ENCODE measurements at regions not wholly inside any gene's neighbourhood (a gene's known extent, or its start where the extent isn't known, plus 50 kb on each side); places are given as distances from the start of the nearest gene placed in this dataset.

GRCh38 chr13:85608255-85608829 is 190.9 kb downstream of the SLITRK6 start:
- Histone ChIP-seq H3K9me2 (ENCODE audit: insufficient read depth) (no peaks in the 10 kb centered on the region), H3K4me2 (ENCODE audit: low read length) (no peak overlapping the region), H3K27ac (ENCODE audit: low read depth, low read length) (no peak overlapping the region), H3K27me3 (ENCODE audit: insufficient read depth, low read length) (no peaks in the 10 kb centered on the region), H3K9ac (ENCODE audit: low read length) (no peak overlapping the region), H3K4me3 (replicated peaks in 1 of 2; ENCODE audit: low read depth in 1 of 2, low read length in 2 of 2) (no peak overlapping the region), H3K79me2 (ENCODE audit: insufficient read depth, low read length) (no peaks in the 10 kb centered on the region), H4K20me1 (ENCODE audit: insufficient read depth) (no peaks in the 10 kb centered on the region), H3K4me1 (ENCODE audit: control insufficient read depth in 1 of 2, insufficient read depth in 2 of 2, low read length in 2 of 2) (no peaks in the 10 kb centered on the region), H3K36me3 (ENCODE audit: control insufficient read depth in 1 of 2, insufficient read depth in 2 of 2, low read length in 2 of 2) (no peaks in the 10 kb centered on the region), H2AFZ (ENCODE audit: low read depth, low read length, poor library complexity, severe bottlenecking) (no peak overlapping the region), H3K9me3 (ENCODE audit: control insufficient read depth in 1 of 2, insufficient read depth in 1 of 2, low read depth in 1 of 2, low read length in 2 of 2) (no peaks in the 10 kb centered on the region)
- ChIA-PET POLR2A (no interaction called here), RAD21 (ENCODE audit: low non-redundant PET in 1 of 2, low total read pairs in 2 of 2, uncharacterized antibody in 2 of 2, unreplicated experiment in 2 of 2) (no interaction called here), CTCF (no interaction called here)
- TF ChIP-seq CBX3 (IDR thresholded peaks at IDR 0.05; ENCODE audit: low read depth) (no peak), FOSL1 (IDR thresholded peaks at IDR 0.05; ENCODE audit: low read depth) (no peak), ZNF274 (IDR thresholded peaks at IDR 0.05; ENCODE audit: low read depth, low read length) (no peak), REST (IDR thresholded peaks at IDR 0.05; ENCODE audit: low read depth) (no peak), POLR2AphosphoS5 (IDR thresholded peaks at IDR 0.05; ENCODE audit: low read depth, low read length) (no peak), SRF (IDR thresholded peaks at IDR 0.05; ENCODE audit: low read depth) (no peak), SP1 (IDR thresholded peaks at IDR 0.05; ENCODE audit: low read depth) (no peak), JUND (IDR thresholded peaks at IDR 0.05) (no peak), SIN3A (IDR thresholded peaks at IDR 0.05; ENCODE audit: low read depth) (no peak), YY1 (IDR thresholded peaks at IDR 0.05; ENCODE audit: extremely low read depth, insufficient replicate concordance, low read depth, low read length) (no peak), CEBPB (IDR thresholded peaks at IDR 0.05; ENCODE audit: low read depth) (no peak), ZBTB33 (IDR thresholded peaks at IDR 0.05; ENCODE audit: extremely low read depth, insufficient replicate concordance, low read length) (no peak), ELF1 (IDR thresholded peaks at IDR 0.05; ENCODE audit: borderline replicate concordance, low read depth) (no peak)
- BruUV-seq (replicated peaks): no TSS peak
- ATAC-seq (no peak), DNase-seq (ENCODE audit: low read depth, low spot score) (no peak)
- intact Hi-C loops (cut with micrococcal nuclease): no loop called here

All from HCT116 (cell line).